ENCODE measurements at regions not wholly inside any gene's neighbourhood (a gene's known extent, or its start where the extent isn't known, plus 50 kb on each side); places are given as distances from the start of the nearest gene placed in this dataset.
A peak's percentile ranks its signal among the peaks of the same experiment; 100 is the strongest.

DNA sequence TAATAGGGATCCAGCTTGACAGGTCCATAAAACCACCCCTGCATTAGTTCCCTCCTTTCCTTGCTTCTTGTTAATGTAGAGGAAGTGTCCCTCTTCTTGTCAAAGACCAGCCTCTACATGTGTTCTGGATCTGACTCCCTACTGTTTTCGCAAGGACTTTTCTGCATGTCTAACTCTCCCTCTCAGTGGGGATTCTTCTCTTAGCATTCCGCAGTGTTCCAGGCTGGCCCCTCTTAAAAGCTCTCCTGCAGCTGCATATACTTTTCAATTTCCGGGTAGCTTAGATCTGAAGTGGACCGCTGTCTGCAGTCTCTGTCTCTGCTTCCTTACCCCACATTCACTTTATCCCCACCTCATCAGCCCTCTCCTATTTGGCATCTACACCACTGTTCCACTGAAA is 96.1 kb upstream of the MAN1A1 start:
- Histone ChIP-seq H3K27me3 (ENCODE audit: control insufficient read depth, insufficient read depth, low read length) (no peaks in the 10 kb centered on the region), H3K36me3 (ENCODE audit: control insufficient read depth, insufficient read depth, low read length) (no peaks in the 10 kb centered on the region), H3K4me3 (ENCODE audit: low read depth, low read length) (no peak overlapping the region)
- TF ChIP-seq, protein P1, sequence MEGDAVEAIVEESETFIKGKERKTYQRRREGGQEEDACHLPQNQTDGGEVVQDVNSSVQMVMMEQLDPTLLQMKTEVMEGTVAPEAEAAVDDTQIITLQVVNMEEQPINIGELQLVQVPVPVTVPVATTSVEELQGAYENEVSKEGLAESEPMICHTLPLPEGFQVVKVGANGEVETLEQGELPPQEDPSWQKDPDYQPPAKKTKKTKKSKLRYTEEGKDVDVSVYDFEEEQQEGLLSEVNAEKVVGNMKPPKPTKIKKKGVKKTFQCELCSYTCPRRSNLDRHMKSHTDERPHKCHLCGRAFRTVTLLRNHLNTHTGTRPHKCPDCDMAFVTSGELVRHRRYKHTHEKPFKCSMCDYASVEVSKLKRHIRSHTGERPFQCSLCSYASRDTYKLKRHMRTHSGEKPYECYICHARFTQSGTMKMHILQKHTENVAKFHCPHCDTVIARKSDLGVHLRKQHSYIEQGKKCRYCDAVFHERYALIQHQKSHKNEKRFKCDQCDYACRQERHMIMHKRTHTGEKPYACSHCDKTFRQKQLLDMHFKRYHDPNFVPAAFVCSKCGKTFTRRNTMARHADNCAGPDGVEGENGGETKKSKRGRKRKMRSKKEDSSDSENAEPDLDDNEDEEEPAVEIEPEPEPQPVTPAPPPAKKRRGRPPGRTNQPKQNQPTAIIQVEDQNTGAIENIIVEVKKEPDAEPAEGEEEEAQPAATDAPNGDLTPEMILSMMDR (IDR thresholded peaks at IDR 0.05; ENCODE audit: insufficient read depth, low read length, severe bottlenecking), result no peak
- DNase-seq (ENCODE audit: low read depth) (no peak), FAIRE-seq (no peak)

DNA sequence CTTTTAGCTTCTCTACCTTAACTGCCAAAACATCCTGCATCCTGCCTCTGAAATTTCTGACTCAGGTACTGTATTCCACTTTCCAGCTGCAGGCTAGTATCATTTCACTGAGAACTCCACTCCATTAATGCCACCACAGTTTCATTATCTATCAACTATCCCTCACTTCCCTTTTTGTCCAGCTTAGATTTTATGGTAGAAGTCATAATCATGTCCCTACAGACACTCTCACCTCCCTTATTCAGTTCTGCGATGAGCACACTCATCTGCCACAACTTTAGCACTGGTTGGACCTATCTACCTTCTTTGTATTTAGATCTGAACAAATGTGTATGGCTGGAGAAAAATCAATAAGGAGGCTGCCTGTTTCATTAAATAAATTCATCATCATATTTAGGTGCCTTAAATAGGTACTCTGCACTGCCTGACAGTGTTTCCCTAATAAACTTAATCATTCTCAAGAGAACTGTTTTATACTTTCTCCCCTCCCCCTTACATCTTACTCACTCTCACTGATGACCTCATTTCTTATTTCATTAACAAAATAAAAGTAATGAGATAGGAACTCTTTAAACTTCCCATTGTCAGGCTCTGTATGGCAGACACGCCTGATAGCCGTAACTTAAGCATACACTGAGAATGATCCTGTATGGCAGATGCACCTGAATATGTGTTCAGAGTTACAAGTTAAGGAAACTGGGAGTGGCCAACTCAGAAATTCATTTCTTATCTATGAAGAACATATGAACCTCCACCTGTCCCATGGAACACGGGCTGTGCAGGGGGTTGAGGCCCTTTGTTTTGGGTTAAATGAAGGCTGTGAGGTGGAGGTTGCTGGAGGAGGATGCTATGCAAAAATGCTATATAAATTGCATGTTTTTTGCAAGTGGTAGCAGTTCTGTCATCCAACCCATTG is 95.3 kb upstream of the MAN1A1 start:
- H3K4me3 ChIP-seq (ENCODE audit: low read depth, low read length), result no peak overlapping the region
- H3K27me3 ChIP-seq (ENCODE audit: control insufficient read depth, insufficient read depth, low read length), result no peaks in the 10 kb centered on the region
- no peaks in the 10 kb centered on the region for H3K36me3 ChIP-seq (ENCODE audit: control insufficient read depth, insufficient read depth, low read length)
- TF ChIP-seq, protein P1 (IDR thresholded peaks at IDR 0.05; ENCODE audit: insufficient read depth, low read length, severe bottlenecking), result no peak
- no peak for FAIRE-seq
- peak; percentile 54 for DNase-seq (ENCODE audit: low read depth)

DNA sequence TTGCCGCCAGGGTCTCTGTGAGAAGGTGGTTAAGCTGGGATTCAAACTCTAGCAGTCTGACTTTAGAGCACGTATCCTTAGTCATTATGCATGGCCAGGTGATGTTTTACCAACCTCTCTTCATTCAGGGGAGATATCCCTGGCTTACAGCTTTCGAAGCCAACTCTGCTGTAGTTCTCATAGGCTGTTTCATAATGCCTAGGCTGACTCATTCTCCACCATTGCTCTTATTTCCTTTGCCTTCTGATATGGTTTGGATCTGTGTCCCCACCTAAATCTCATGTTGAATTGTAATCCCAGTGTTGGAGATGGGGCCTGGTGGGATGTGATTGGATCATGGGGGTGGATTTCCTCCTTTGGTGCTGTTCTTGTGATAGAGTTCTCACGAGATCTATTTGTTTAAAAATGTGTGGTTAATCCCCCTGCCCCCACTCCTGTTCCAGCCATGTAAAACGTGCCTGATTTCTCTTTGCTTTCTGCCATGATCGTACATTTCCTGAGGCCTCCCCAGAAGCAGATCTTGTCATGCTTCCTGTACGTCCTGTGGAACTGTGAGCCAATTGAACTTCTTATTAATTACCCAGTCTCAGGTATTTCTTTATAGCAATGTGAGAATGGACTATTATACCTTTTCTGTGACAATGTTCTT is 94.6 kb upstream of the MAN1A1 start:
- DNase-seq (ENCODE audit: low read depth), result peak; percentile 55
- Histone ChIP-seq H3K27me3 (ENCODE audit: control insufficient read depth, insufficient read depth, low read length) (no peaks in the 10 kb centered on the region), H3K36me3 (ENCODE audit: control insufficient read depth, insufficient read depth, low read length) (no peaks in the 10 kb centered on the region), H3K4me3 (ENCODE audit: low read depth, low read length) (no peak overlapping the region)
- no peak for FAIRE-seq
- TF ChIP-seq, protein P1 (IDR thresholded peaks at IDR 0.05; ENCODE audit: insufficient read depth, low read length, severe bottlenecking), result no peak

DNA sequence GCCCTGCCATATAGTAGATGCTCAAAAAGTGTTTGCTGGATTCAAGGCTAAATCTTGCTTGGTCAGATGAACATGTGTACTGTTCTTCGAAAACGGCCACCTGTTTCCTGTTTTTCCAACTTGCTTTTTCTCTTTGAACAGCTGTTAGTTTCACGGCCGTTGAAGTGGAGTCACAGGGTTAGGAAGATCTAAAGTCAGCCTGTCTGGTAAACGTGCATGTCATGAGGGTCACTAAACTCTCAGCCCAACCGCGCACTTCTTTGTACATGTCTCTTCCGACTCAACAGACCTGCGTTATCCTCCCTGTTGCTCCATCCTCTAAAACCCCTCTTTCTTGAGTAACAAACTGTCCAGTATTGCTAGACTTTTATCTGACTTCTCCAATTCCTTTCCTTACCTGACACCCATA is 93.2 kb upstream of the MAN1A1 start:
- DNase-seq (ENCODE audit: low read depth) (no peak), FAIRE-seq (no peak)
- no peak overlapping the region for H3K4me3 ChIP-seq (ENCODE audit: low read depth, low read length)
- no peaks in the 10 kb centered on the region for H3K36me3 ChIP-seq (ENCODE audit: control insufficient read depth, insufficient read depth, low read length)
- H3K27me3 ChIP-seq (ENCODE audit: control insufficient read depth, insufficient read depth, low read length), result no peaks in the 10 kb centered on the region
- TF ChIP-seq, protein P1 (IDR thresholded peaks at IDR 0.05; ENCODE audit: insufficient read depth, low read length, severe bottlenecking), result no peak

DNA sequence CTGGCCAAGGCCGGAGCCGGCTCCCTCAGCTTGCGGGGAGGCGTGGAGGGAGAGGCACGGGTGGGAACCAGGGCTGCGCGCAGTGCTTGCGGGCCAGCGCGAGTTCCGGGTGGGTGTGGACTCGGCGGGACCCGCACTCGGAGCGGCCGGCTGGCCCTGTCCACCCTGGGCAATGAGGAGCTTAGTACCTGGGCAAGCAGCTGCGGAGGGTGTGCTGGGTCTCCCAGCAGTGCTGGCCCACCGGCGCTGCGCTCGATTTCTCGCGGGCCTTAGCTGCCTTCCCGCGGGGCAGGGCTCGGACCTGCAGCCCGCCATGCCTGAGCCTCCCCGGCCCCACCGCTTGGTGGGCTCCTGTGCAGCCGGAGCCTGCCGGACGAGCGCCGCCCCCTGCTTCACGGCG is 91.4 kb upstream of the MAN1A1 start:
- Histone ChIP-seq H3K4me3 (ENCODE audit: low read depth, low read length) (no peak overlapping the region), H3K36me3 (ENCODE audit: control insufficient read depth, insufficient read depth, low read length) (no peaks in the 10 kb centered on the region), H3K27me3 (ENCODE audit: control insufficient read depth, insufficient read depth, low read length) (no peaks in the 10 kb centered on the region)
- TF ChIP-seq, protein P1 (IDR thresholded peaks at IDR 0.05; ENCODE audit: insufficient read depth, low read length, severe bottlenecking), result no peak
- FAIRE-seq (no peak), DNase-seq (ENCODE audit: low read depth) (no peak)

All from bronchial epithelial cell (primary cell).